A549 (cell line): ENCODE measurements at regions not wholly inside any gene's neighbourhood (a gene's known extent, or its start where the extent isn't known, plus 50 kb on each side); places are given as distances from the start of the nearest gene placed in this dataset.

ENCODE experiments used
- ATAC-seq, 2 experiments: fragments of 200-7000 bp in 1 of 2; fragments of >200 bp in 1 of 2; cut with Nextera tagmentation in 1 of 2; cut with Tn5 transposase in 1 of 2; 3 replicates each; pipeline versions ENCODE4 v1.8.0 to v1.9.1; 2018 to 2020; ENCODE audit warnings: mild to moderate bottlenecking in 1 of 2, moderate library complexity in 1 of 2
- CTCF ChIA-PET: fragments of 300-600 bp; sonication (Branson Sonifier 250); formaldehyde crosslinking; extraction: SDS; loops from one replicate; lab custom pipeline; 2021; ENCODE audit warnings: antibody characterized with exemption, inconsistent platforms; lab: Yijun Ruan, JAX
- POLR2A ChIA-PET: fragments of 350-600 bp; formaldehyde crosslinking; extraction: SDS; loops from one replicate; lab custom pipeline; 2021; ENCODE audit warnings: antibody characterized with exemption, inconsistent platforms; lab: Yijun Ruan, JAX
- DNase-seq, 2 experiments: peaks; one replicate each; pipeline versions ENCODE4 v3.0.0 to v3.0.0-alpha.2; 2011 to 2016; ENCODE audit warnings: low read depth in 1 of 2, low spot score in 1 of 2
- FAIRE-seq: peaks from 2 replicates; lab custom pipeline; 2011; peaks lifted over from hg19 to GRCh38; lab: Jason Lieb, UNC
- H3K27ac ChIP-seq, 2 experiments: fragments of >200 bp; sonication (Bioruptor Twin); formaldehyde crosslinking; 3 replicates each; pipeline ENCODE4 v1.5.1; 2016 to 2017
- H3K4me1 ChIP-seq: fragments of >200 bp; sonication (Bioruptor Twin); formaldehyde crosslinking; 3 replicates; pipeline ENCODE4 v1.6.1; 2016
- H3K4me2 ChIP-seq: fragments of >200 bp; sonication (Bioruptor Twin); formaldehyde crosslinking; 3 replicates; pipeline ENCODE4 v1.6.1; 2016
- H3K4me3 ChIP-seq: fragments of >200 bp; sonication (Bioruptor Twin); formaldehyde crosslinking; 3 replicates; pipeline ENCODE4 v1.5.1; 2016
- H3K9me3 ChIP-seq: fragments of >200 bp; sonication (Bioruptor Twin); formaldehyde crosslinking; 3 replicates; pipeline ENCODE4 v1.6.1; 2016
- CBX2 ChIP-seq: fragments of 200-600 bp; sonication (generic); IDR thresholded peaks from 2 replicates; pipeline ENCODE4 v1.6.1; 2016; ENCODE audit warnings: low read depth, mild to moderate bottlenecking, borderline replicate concordance
- FOXS1 ChIP-seq: fragments of 250-450 bp; sonication (Bioruptor Pico); IDR thresholded peaks from 2 replicates; pipeline ENCODE4 v1.5.0; 2020; ENCODE audit warnings: mild to moderate bottlenecking, moderate library complexity
- GATA3 ChIP-seq: IDR thresholded peaks from 2 replicates; pipeline ENCODE4 v1.6.1; 2012; ENCODE audit warnings: borderline replicate concordance
- HEYL ChIP-seq: fragments of 250-450 bp; sonication (Bioruptor Pico); IDR thresholded peaks from 2 replicates; pipeline ENCODE4 v1.8.0; 2021; ENCODE audit warnings: mild to moderate bottlenecking, moderate library complexity
- HOXA7 ChIP-seq: fragments of 250-450 bp; sonication (Bioruptor Pico); IDR thresholded peaks from 2 replicates; pipeline ENCODE4 v1.5.0; 2020; ENCODE audit warnings: mild to moderate bottlenecking, moderate library complexity
- HOXB5 ChIP-seq: fragments of 250-450 bp; sonication (Bioruptor Pico); IDR thresholded peaks from 2 replicates; pipeline ENCODE4 v1.5.0; 2020; ENCODE audit warnings: mild to moderate bottlenecking, moderate library complexity
- KDM1A ChIP-seq: fragments of 200-600 bp; sonication (generic); IDR thresholded peaks from 2 replicates; pipeline ENCODE4 v1.6.1; 2016; ENCODE audit warnings: low read depth, mild to moderate bottlenecking
- KDM5A ChIP-seq: fragments of 200-600 bp; sonication (generic); IDR thresholded peaks from 2 replicates; pipeline ENCODE4 v1.6.1; 2016; ENCODE audit warnings: antibody characterized with exemption, mild to moderate bottlenecking
- MAZ ChIP-seq: fragments of 150-350 bp; IDR thresholded peaks from 2 replicates; pipeline ENCODE4 v1.6.1; 2014; ENCODE audit warnings: antibody characterized with exemption, low read depth, low read length, borderline replicate concordance
- NFE2L2 ChIP-seq: fragments of 150-350 bp; conservative IDR thresholded peaks from 2 replicates; pipeline ENCODE4 v1.6.1; 2014; ENCODE audit warnings: low read length
- POLR2A ChIP-seq: IDR thresholded peaks from 2 replicates; pipeline ENCODE4 v1.6.1; 2012; ENCODE audit warnings: mild to moderate bottlenecking, low read length
- POLR2AphosphoS2 ChIP-seq: conservative IDR thresholded peaks from 2 replicates; pipeline ENCODE4 v1.6.1; 2012; ENCODE audit warnings: low read length, improper control_type of control experiment, inconsistent platforms
- RARB ChIP-seq: fragments of 250-450 bp; sonication (Bioruptor Pico); IDR thresholded peaks from 2 replicates; pipeline ENCODE4 v1.8.0; 2021; ENCODE audit warnings: mild to moderate bottlenecking, moderate library complexity
- RFX5 ChIP-seq: fragments of 450-650 bp; IDR thresholded peaks from 2 replicates; pipeline ENCODE4 v1.7.1; 2014; ENCODE audit warnings: antibody characterized with exemption, mild to moderate bottlenecking, moderate library complexity
- SMC3 ChIP-seq: fragments of >200 bp; sonication (Bioruptor Twin); formaldehyde crosslinking; IDR thresholded peaks from 3 replicates; pipeline ENCODE4 v1.6.1; 2018; ENCODE audit warnings: inconsistent platforms
- TFCP2L1 ChIP-seq: fragments of 250-450 bp; sonication (Bioruptor Pico); IDR thresholded peaks from 2 replicates; pipeline ENCODE4 v1.5.0; 2021; ENCODE audit warnings: mild to moderate bottlenecking
- ZFP36 ChIP-seq: fragments of 450-650 bp; IDR thresholded peaks from 2 replicates; pipeline ENCODE4 v1.6.1; 2014; ENCODE audit warnings: borderline replicate concordance; ENCODE audit not compliant: partially characterized antibody
- ZNF302 ChIP-seq: fragments of 250-450 bp; sonication (Bioruptor Pico); IDR thresholded peaks from 2 replicates; pipeline ENCODE4 v1.9.0; 2021; ENCODE audit warnings: inconsistent platforms, mild to moderate bottlenecking, moderate library complexity
- ZSCAN20 ChIP-seq: fragments of 250-450 bp; sonication (Bioruptor Pico); IDR thresholded peaks from 2 replicates; pipeline ENCODE4 v1.8.0; 2022; ENCODE audit warnings: mild to moderate bottlenecking, moderate library complexity
- WGBS: methylation state at CpG from one replicate; pipeline ENCODE4 v1.1.6; 2017; ENCODE audit errors: missing lambda C conversion rate; 5-methylcytosine and 5-hydroxymethylcytosine counted together
- TF ChIP-seq, protein P1 (sequence below): fragments of 450-650 bp; IDR thresholded peaks from 2 replicates; pipeline ENCODE4 v1.6.1; 2014; ENCODE audit warnings: antibody characterized with exemption
- TF ChIP-seq, protein P2 (sequence below): IDR thresholded peaks from 2 replicates; pipeline ENCODE4 v1.6.1; 2012; ENCODE audit warnings: low read depth, borderline replicate concordance
- TF ChIP-seq, protein P3 (sequence below): fragments of 250-450 bp; sonication (Bioruptor Pico); IDR thresholded peaks from 2 replicates; pipeline ENCODE4 v1.5.0; 2021; ENCODE audit warnings: mild to moderate bottlenecking, moderate library complexity, borderline replicate concordance
- TF ChIP-seq, protein P4 (sequence below): fragments of 250-450 bp; sonication (Bioruptor Pico); IDR thresholded peaks from 2 replicates; pipeline ENCODE4 v1.5.0; 2020; ENCODE audit warnings: low read depth, mild to moderate bottlenecking, moderate library complexity
- TF ChIP-seq, protein P5 (sequence below): fragments of >200 bp; sonication (Bioruptor Twin); formaldehyde crosslinking; IDR thresholded peaks from 3 replicates; pipeline ENCODE4 v1.5.1; 2016

DNA sequence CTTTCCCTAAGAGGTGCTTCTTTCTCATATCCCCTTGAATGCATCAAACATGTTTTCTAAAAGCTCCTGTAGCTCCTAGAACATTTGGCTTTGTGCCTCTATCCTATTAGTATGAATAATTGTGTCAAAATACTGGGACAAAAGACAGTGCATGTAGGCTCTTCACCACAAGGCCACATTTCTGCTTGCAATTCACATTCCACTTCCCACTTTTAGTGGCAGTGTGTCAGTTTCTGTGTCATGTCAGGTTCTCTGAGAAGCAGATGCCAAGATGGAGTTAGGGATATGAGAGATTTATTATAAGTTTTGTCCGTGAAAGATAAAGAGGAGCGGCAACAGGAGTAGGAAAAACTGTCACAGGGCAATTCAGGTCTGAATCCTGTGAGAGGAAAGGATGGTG is 61.3 kb upstream of the GPRIN3 start:
- no peak overlapping the region for H3K4me2 ChIP-seq
- DNase-seq (no peak), FAIRE-seq (no peak), ATAC-seq (no peak)
- H3K4me1 ChIP-seq: no peaks in the 10 kb centered on the region
- 71% methylated on average over 2 of the region's 2 CpGs for WGBS
- ChIA-PET CTCF (no interaction called here), POLR2A (no interaction called here)
- H3K4me3 ChIP-seq: no peak overlapping the region
- H3K27ac ChIP-seq: no peak overlapping the region
- H3K9me3 ChIP-seq: no peaks in the 10 kb centered on the region
- TF ChIP-seq SMC3 (no peak), GATA3 (no peak), POLR2AphosphoS2 (no peak), HEYL (no peak)
- TF ChIP-seq, protein P1, sequence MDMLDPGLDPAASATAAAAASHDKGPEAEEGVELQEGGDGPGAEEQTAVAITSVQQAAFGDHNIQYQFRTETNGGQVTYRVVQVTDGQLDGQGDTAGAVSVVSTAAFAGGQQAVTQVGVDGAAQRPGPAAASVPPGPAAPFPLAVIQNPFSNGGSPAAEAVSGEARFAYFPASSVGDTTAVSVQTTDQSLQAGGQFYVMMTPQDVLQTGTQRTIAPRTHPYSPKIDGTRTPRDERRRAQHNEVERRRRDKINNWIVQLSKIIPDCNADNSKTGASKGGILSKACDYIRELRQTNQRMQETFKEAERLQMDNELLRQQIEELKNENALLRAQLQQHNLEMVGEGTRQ: no peak

DNA sequence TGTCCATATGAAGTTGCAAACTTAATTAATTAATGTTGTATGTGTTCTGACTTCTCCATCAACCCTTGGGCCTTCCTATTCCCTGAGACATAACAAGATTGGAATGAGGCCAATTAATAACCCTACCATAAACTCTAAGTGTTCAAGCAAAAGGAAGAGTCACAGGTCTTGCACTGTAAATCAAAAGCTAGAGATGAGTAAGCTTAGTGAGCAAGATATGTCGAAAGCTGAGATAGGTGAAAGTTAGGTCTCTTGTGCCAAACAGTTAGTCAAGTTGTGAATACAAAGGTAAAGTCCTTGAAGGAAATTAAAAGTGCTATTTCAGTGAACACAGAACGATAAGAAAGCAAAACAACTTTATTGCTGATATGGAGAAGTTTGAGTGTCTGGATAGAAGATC is 58.2 kb upstream of the GPRIN3 start:
- TF ChIP-seq RARB (CRISPR knock-in tag) (no peak), ZNF302 (CRISPR knock-in tag) (no peak), MAZ (no peak), POLR2AphosphoS2 (no peak), NFE2L2 (no peak), TFCP2L1 (CRISPR knock-in tag) (no peak), ZSCAN20 (CRISPR knock-in tag) (no peak), RFX5 (no peak)
- TF ChIP-seq, protein P2, sequence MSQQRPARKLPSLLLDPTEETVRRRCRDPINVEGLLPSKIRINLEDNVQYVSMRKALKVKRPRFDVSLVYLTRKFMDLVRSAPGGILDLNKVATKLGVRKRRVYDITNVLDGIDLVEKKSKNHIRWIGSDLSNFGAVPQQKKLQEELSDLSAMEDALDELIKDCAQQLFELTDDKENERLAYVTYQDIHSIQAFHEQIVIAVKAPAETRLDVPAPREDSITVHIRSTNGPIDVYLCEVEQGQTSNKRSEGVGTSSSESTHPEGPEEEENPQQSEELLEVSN: no peak
- TF ChIP-seq, all 56 proteins: peak for 0
- H3K4me2 ChIP-seq: no peak overlapping the region
- H3K9me3 ChIP-seq: no peaks in the 10 kb centered on the region
- ATAC-seq (no peak), FAIRE-seq (no peak), DNase-seq (peak in 1 of 2 experiments; percentile 2)
- 27% methylated on average over 2 of the region's 2 CpGs for WGBS
- no peak overlapping the region for H3K27ac ChIP-seq
- CTCF ChIA-PET: no interaction called here
- no peak overlapping the region for H3K4me3 ChIP-seq
- H3K4me1 ChIP-seq: no peaks in the 10 kb centered on the region
- POLR2A ChIA-PET: no interaction called here

DNA sequence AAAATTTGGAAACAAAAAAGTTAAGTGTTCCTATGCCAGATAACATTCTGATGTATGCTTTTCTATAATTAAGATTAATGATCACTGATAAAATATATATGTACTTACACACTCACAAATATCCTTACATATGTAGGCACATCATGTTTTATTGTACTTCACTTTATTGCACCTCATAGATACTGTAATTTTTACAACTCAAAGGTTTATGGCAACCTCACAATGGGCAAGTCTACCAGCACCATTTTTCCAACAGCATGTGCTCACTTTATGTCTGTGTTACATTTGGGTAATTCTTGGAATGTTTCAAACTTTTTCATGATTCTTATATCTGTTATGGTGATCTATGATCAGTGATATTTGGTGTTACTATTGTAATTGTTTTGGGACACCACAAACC is 57.8 kb upstream of the GPRIN3 start:
- H3K9me3 ChIP-seq: no peaks in the 10 kb centered on the region
- no peak overlapping the region for H3K27ac ChIP-seq
- POLR2A ChIA-PET: no interaction called here
- TF ChIP-seq POLR2A (no peak), MAZ (no peak), SMC3 (no peak), ZFP36 (no peak), ZSCAN20 (CRISPR knock-in tag) (no peak), FOXS1 (CRISPR knock-in tag) (no peak), HOXA7 (CRISPR knock-in tag) (no peak), HOXB5 (CRISPR knock-in tag) (no peak), RARB (CRISPR knock-in tag) (no peak), KDM1A (no peak), KDM5A (no peak), RFX5 (no peak), CBX2 (no peak)
- TF ChIP-seq, protein P3, sequence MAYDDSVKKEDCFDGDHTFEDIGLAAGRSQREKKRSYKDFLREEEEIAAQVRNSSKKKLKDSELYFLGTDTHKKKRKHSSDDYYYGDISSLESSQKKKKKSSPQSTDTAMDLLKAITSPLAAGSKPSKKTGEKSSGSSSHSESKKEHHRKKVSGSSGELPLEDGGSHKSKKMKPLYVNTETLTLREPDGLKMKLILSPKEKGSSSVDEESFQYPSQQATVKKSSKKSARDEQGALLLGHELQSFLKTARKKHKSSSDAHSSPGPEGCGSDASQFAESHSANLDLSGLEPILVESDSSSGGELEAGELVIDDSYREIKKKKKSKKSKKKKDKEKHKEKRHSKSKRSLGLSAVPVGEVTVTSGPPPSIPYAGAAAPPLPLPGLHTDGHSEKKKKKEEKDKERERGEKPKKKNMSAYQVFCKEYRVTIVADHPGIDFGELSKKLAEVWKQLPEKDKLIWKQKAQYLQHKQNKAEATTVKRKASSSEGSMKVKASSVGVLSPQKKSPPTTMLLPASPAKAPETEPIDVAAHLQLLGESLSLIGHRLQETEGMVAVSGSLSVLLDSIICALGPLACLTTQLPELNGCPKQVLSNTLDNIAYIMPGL (CRISPR knock-in tag): no peak
- TF ChIP-seq, protein P4, sequence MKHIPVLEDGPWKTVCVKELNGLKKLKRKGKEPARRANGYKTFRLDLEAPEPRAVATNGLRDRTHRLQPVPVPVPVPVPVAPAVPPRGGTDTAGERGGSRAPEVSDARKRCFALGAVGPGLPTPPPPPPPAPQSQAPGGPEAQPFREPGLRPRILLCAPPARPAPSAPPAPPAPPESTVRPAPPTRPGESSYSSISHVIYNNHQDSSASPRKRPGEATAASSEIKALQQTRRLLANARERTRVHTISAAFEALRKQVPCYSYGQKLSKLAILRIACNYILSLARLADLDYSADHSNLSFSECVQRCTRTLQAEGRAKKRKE (CRISPR knock-in tag): no peak
- TF ChIP-seq, protein P5, sequence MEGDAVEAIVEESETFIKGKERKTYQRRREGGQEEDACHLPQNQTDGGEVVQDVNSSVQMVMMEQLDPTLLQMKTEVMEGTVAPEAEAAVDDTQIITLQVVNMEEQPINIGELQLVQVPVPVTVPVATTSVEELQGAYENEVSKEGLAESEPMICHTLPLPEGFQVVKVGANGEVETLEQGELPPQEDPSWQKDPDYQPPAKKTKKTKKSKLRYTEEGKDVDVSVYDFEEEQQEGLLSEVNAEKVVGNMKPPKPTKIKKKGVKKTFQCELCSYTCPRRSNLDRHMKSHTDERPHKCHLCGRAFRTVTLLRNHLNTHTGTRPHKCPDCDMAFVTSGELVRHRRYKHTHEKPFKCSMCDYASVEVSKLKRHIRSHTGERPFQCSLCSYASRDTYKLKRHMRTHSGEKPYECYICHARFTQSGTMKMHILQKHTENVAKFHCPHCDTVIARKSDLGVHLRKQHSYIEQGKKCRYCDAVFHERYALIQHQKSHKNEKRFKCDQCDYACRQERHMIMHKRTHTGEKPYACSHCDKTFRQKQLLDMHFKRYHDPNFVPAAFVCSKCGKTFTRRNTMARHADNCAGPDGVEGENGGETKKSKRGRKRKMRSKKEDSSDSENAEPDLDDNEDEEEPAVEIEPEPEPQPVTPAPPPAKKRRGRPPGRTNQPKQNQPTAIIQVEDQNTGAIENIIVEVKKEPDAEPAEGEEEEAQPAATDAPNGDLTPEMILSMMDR: no peak
- FAIRE-seq: no peak
- no peak overlapping the region for H3K4me2 ChIP-seq
- no peak for DNase-seq
- H3K4me3 ChIP-seq: no peak overlapping the region
- ATAC-seq: no peak
- H3K4me1 ChIP-seq: no peaks in the 10 kb centered on the region
- CTCF ChIA-PET: no interaction called here
